ENCODE measurements at regions not wholly inside any gene's neighbourhood (a gene's known extent, or its start where the extent isn't known, plus 50 kb on each side); places are given as distances from the start of the nearest gene placed in this dataset.

GRCh38 chr16:52725461-52725860, 178.5 kb upstream of the TOX3 start:
- no peaks in the 10 kb centered on the region for H3K9me3 ChIP-seq (replicated peaks)
- H3K36me3 ChIP-seq: no peaks in the 10 kb centered on the region
- DNase-seq (ENCODE audit: low read depth in 1 of 2, low spot score in 2 of 2): no peak
- no peak overlapping the region for H3K4me3 ChIP-seq
- no peaks in the 10 kb centered on the region for H3K4me1 ChIP-seq (replicated peaks)
- no peak overlapping the region for H3K27ac ChIP-seq
- no peaks in the 10 kb centered on the region for H3K27me3 ChIP-seq (replicated peaks)

GRCh38 chr16:52725043-52725442, 178.1 kb upstream of the TOX3 start:
- Histone ChIP-seq H3K27me3 (replicated peaks) (no peaks in the 10 kb centered on the region), H3K9me3 (replicated peaks) (no peaks in the 10 kb centered on the region)
- DNase-seq (ENCODE audit: low read depth in 1 of 2, low spot score in 2 of 2): no peak

GRCh38 chr16:52721331-52721730, 174.4 kb upstream of the TOX3 start:
- DNase-seq (ENCODE audit: low read depth in 1 of 2, low spot score in 2 of 2): no peak
- H3K27me3 ChIP-seq (replicated peaks): no peaks in the 10 kb centered on the region
- no peak overlapping the region for H3K4me3 ChIP-seq
- H3K27ac ChIP-seq: no peak overlapping the region
- H3K9me3 ChIP-seq (replicated peaks): no peaks in the 10 kb centered on the region
- H3K36me3 ChIP-seq: no peaks in the 10 kb centered on the region
- H3K4me1 ChIP-seq (replicated peaks): no peaks in the 10 kb centered on the region

More at GRCh38 chr16:52725043-52725442, 178.1 kb upstream of the TOX3 start:
- Histone ChIP-seq H3K4me3 (no peak overlapping the region), H3K36me3 (no peaks in the 10 kb centered on the region), H3K4me1 (replicated peaks) (no peaks in the 10 kb centered on the region), H3K27ac (no peak overlapping the region)

- no peaks in the 10 kb centered on the region for H3K36me3 ChIP-seq
- H3K4me1 ChIP-seq (replicated peaks): no peaks in the 10 kb centered on the region
- H3K27me3 ChIP-seq (replicated peaks): no peaks in the 10 kb centered on the region
- H3K9me3 ChIP-seq (replicated peaks): no peaks in the 10 kb centered on the region
- no peak overlapping the region for H3K27ac ChIP-seq
- no peak overlapping the region for H3K4me3 ChIP-seq
- no peak for DNase-seq (ENCODE audit: low read depth in 1 of 2, low spot score in 2 of 2)
These were observed 171.1 kb upstream of the TOX3 start for GRCh38 chr16:52718046-52718445.

- Histone ChIP-seq H3K27me3 (replicated peaks) (no peaks in the 10 kb centered on the region; the same call in 1 of the 2 replicates), H3K27ac (no peak overlapping the region), H3K36me3 (no peaks in the 10 kb centered on the region), H3K9me3 (replicated peaks) (no peaks in the 10 kb centered on the region), H3K4me3 (no peak overlapping the region), H3K4me1 (replicated peaks) (no peaks in the 10 kb centered on the region)
- DNase-seq (ENCODE audit: low read depth in 1 of 2, low spot score in 2 of 2): no peak
These were observed 166.8 kb upstream of the TOX3 start for GRCh38 chr16:52713740-52714139.

GRCh38 chr16:52709306-52709705, 162.4 kb upstream of the TOX3 start:
- DNase-seq (ENCODE audit: low read depth in 1 of 2, low spot score in 2 of 2): no peak
- H3K4me3 ChIP-seq: no peak overlapping the region
- H3K27ac ChIP-seq: no peak overlapping the region
- no peaks in the 10 kb centered on the region for H3K4me1 ChIP-seq (replicated peaks)
- H3K9me3 ChIP-seq (replicated peaks): no peaks in the 10 kb centered on the region
- no peaks in the 10 kb centered on the region for H3K36me3 ChIP-seq
- H3K27me3 ChIP-seq (replicated peaks): no peaks in the 10 kb centered on the region; the same call in 1 of the 2 replicates

- no peak overlapping the region for H3K27ac ChIP-seq
- DNase-seq (ENCODE audit: low read depth in 1 of 2, low spot score in 2 of 2): no peak
- no peaks in the 10 kb centered on the region for H3K4me1 ChIP-seq (replicated peaks)
- no peaks in the 10 kb centered on the region for H3K36me3 ChIP-seq
- no peak overlapping the region for H3K4me3 ChIP-seq
- no peaks in the 10 kb centered on the region for H3K9me3 ChIP-seq (replicated peaks)
- H3K27me3 ChIP-seq (replicated peaks): no peaks in the 10 kb centered on the region; the same call in 1 of the 2 replicates
These were observed 161.5 kb upstream of the TOX3 start for GRCh38 chr16:52708476-52708875.

GRCh38 chr16:52707676-52708337, 160.9 kb upstream of the TOX3 start:
- DNase-seq (ENCODE audit: low read depth in 1 of 2, low spot score in 2 of 2): no peak
- Histone ChIP-seq H3K36me3 (no peaks in the 10 kb centered on the region), H3K27me3 (replicated peaks) (no peaks in the 10 kb centered on the region; the same call in 1 of the 2 replicates), H3K4me3 (no peak overlapping the region), H3K9me3 (replicated peaks) (no peaks in the 10 kb centered on the region), H3K4me1 (replicated peaks) (no peaks in the 10 kb centered on the region), H3K27ac (no peak overlapping the region)

GRCh38 chr16:52705122-52705521, 158.2 kb upstream of the TOX3 start:
- Histone ChIP-seq H3K36me3 (no peaks in the 10 kb centered on the region), H3K9me3 (replicated peaks) (no peaks in the 10 kb centered on the region), H3K27me3 (replicated peaks) (no peaks in the 10 kb centered on the region), H3K27ac (no peak overlapping the region), H3K4me1 (replicated peaks) (no peaks in the 10 kb centered on the region), H3K4me3 (no peak overlapping the region)
- DNase-seq (ENCODE audit: low read depth in 1 of 2, low spot score in 2 of 2): no peak

- peaks cover 2% of the 10 kb centered on the region; the same call in 1 of the 2 replicates for H3K9me3 ChIP-seq (replicated peaks)
- no peak for DNase-seq (ENCODE audit: low read depth in 1 of 2, low spot score in 2 of 2)
- no peak overlapping the region for H3K27ac ChIP-seq
- H3K4me1 ChIP-seq (replicated peaks): no peaks in the 10 kb centered on the region
- H3K36me3 ChIP-seq: no peaks in the 10 kb centered on the region
- no peaks in the 10 kb centered on the region for H3K27me3 ChIP-seq (replicated peaks)
- no peak overlapping the region for H3K4me3 ChIP-seq
These were observed 151.0 kb upstream of the TOX3 start for GRCh38 chr16:52697971-52698370.

GRCh38 chr16:52696126-52696525, 149.2 kb upstream of the TOX3 start:
- DNase-seq (ENCODE audit: low read depth in 1 of 2, low spot score in 2 of 2): no peak
- Histone ChIP-seq H3K27ac (no peak overlapping the region), H3K36me3 (no peaks in the 10 kb centered on the region), H3K9me3 (replicated peaks) (peaks cover 2% of the 10 kb centered on the region; the same call in 1 of the 2 replicates), H3K4me3 (no peak overlapping the region), H3K27me3 (replicated peaks) (no peaks in the 10 kb centered on the region), H3K4me1 (replicated peaks) (no peaks in the 10 kb centered on the region)

GRCh38 chr16:52690468-52690867, 143.5 kb upstream of the TOX3 start:
- Histone ChIP-seq H3K4me3 (no peak overlapping the region), H3K27ac (no peak overlapping the region), H3K36me3 (no peaks in the 10 kb centered on the region), H3K27me3 (replicated peaks) (no peaks in the 10 kb centered on the region), H3K4me1 (replicated peaks) (no peaks in the 10 kb centered on the region), H3K9me3 (replicated peaks) (no peaks in the 10 kb centered on the region)
- no peak for DNase-seq (ENCODE audit: low read depth in 1 of 2, low spot score in 2 of 2)

- no peaks in the 10 kb centered on the region for H3K9me3 ChIP-seq (replicated peaks)
- H3K4me3 ChIP-seq: no peak overlapping the region
- no peak for DNase-seq (ENCODE audit: low read depth in 1 of 2, low spot score in 2 of 2)
- no peak overlapping the region for H3K27ac ChIP-seq
- no peaks in the 10 kb centered on the region for H3K36me3 ChIP-seq
- H3K27me3 ChIP-seq (replicated peaks): no peaks in the 10 kb centered on the region
- no peaks in the 10 kb centered on the region for H3K4me1 ChIP-seq (replicated peaks)
These were observed 134.1 kb upstream of the TOX3 start for GRCh38 chr16:52680993-52681392.

- Histone ChIP-seq H3K4me3 (no peak overlapping the region), H3K9me3 (replicated peaks) (no peaks in the 10 kb centered on the region), H3K36me3 (no peaks in the 10 kb centered on the region), H3K27ac (no peak overlapping the region), H3K27me3 (replicated peaks) (no peaks in the 10 kb centered on the region), H3K4me1 (replicated peaks) (no peaks in the 10 kb centered on the region)
- no peak for DNase-seq (ENCODE audit: low read depth in 1 of 2, low spot score in 2 of 2)
These were observed 130.6 kb upstream of the TOX3 start for GRCh38 chr16:52677501-52677900.

- Histone ChIP-seq H3K36me3 (no peaks in the 10 kb centered on the region), H3K4me3 (no peak overlapping the region), H3K27ac (no peak overlapping the region), H3K9me3 (replicated peaks) (no peaks in the 10 kb centered on the region), H3K27me3 (replicated peaks) (no peaks in the 10 kb centered on the region), H3K4me1 (replicated peaks) (no peaks in the 10 kb centered on the region)
- no peak for DNase-seq (ENCODE audit: low read depth in 1 of 2, low spot score in 2 of 2)
These were observed 130.0 kb upstream of the TOX3 start for GRCh38 chr16:52676959-52677358.

Measured in SJSA1 (cell line).